Nucleus accumbens (tissue), 56 donors: ENCODE measurements at regions not wholly inside any gene's neighbourhood (a gene's known extent, or its start where the extent isn't known, plus 50 kb on each side); places are given as distances from the start of the nearest gene placed in this dataset.
A peak's percentile ranks its signal among the peaks of the same experiment; 100 is the strongest.
"Not testable (repeated sequence)": the region's sequence is repeated elsewhere in the genome, so short reads cannot be mapped to it uniquely, and the experiment has no call there.

Experiments used
- DNase-seq, 56 donors: peaks; one replicate each; lab custom pipeline; 2025; lab: John Stamatoyannopoulos, UW

DNA sequence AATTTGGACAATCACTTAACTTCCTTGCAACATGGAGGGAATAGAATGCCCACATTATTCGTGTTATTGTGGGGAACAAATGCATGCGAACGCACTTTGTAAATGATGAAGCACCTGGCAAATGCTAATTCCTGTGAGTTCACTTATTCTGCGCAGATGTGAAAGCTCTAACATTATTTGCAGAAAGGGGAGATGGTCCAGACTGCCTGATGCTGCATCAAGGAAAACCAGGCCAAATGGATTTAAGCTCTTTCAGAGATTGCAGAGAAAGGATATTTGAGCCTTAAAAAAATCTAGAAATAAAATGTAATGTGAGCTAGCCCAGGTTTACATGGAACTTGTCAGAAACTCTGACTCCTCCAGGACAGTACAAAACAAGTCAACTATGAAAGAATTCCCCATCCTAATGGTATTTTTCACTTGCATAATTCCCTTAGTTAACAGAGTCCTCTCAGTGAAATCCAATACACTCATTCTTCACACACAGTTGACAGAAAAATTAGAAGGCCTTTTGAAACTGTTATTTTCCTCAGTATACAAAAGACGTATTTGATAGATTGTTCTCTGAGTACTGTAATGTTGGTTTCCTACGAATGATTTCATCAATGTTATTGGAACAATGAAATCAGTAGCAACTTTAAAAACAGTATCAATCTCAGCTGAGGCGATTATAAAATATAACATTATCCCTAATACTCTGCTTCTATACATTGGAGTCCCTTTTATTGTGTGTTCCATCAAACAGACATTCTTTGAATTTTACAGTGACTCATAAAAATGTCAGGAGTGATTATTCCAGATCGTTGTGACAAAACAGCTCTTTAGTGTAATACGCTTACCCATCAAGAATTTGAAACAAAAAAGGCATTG, 136.3 kb upstream of the ANK3 start:
- DNase-seq: no peak

DNA sequence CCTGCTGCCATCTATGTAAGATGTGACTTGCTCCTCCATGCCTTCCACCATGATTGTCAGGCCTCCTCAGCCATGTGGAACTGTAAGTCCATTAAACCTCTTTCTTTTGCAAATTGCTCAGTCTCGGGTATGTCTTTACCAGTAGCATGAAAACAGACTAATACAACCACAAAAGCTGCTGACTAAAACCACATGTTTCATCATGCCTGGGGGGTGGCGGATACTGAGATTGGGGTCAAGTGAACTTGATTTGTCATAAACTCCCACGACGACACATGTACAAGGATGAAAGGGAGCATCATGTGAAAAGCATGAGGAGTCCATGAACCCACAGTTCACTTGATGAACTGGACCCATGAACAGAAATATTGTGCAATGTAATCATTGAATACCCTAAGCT, 134.9 kb upstream of the ANK3 start:
- no peak for DNase-seq

DNA sequence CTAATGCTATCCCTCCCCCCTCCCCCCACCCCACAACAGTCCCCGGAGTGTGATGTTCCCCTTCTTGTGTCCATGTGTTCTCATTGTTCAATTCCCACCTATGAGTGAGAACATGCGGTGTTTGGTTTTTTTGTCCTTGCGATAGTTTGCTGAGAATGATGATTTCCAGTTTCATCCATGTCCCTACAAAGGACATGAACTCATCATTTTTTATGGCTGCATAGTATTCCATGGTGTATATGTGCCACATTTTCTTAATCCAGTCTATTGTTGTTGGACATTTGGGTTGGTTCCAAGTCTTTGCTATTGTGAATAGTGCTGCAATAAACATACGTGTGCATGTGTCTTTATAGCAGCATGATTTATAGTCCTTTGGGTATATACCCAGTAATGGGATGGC, 133.7 kb upstream of the ANK3 start:
- not testable (repeated sequence) for DNase-seq

DNA sequence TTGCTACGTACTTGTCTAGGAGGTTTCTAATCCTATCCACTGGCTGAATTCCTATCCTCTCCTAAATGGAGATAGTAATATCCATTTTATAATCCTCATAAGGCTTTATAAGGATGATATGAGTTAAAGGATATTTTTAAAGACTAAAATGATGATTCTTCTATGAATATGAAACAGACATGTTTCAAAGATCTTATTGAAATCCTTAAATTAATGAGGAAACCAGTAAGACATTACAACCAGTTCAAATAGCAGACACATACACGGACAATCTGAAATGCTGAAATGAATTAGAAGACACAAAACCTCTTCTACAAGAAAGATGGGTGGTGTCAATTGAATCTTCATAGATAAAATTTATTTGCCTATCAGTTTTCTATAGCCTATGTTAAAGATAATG, 132.9 kb upstream of the ANK3 start:
- no peak for DNase-seq

DNA sequence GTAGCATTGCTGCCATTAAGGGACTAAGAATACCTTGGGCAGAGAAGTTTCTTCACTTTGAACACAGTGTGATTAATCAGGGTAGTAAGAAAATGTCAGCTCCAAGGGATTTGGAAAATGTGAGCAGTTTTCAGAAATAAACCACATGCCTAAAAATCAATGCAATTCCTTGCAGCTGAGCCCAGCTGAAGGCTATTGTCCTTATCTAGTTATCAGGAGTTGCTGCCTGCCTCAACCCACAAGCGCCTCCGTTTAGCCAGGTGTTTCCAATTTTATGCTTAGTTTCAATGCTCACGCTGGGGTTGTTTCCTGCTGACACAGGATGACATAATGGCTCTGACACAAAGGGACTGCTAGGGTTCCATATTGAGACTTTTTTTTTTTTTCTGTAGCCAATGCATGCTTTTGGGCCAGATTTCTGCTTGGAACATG, 132.3 kb upstream of the ANK3 start:
- DNase-seq: no peak

DNA sequence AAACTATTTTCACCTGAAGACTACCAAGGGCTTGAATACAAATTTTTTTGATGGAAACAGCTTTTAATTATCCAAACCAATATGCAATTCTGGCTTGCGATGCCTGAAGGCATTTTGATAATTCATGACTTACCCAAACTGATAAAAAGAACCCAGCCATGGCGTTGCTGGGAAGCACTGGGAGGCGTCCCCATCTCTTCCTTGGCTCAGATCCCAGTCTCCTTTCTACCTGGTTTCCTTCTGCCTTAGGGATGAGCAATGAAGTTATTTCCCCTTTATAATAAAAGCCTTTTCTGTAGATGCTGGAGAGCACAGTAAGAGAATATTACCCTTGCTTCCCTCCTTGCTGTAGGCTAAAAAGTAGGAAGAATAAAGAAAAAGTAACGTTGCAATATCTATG, 129.1 kb upstream of the ANK3 start:
- DNase-seq: no peak

DNA sequence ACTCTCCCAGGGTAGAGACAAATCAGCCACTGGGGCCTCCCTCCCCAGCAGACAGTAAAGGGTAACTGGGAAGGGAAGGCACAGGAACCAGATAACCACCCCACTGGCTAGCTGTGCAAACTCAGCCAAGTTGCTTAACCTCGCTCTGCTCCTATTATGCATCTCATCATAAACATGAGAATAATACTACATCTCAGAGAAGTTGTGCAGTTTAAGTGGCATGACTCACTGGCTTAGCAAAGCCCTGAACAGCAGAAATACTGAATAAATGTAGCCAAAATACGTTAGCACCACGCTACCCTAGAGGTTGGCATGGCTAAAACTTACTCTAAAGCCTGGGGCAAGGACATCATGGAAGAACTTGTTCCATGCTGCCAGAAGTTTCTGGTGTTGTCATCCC, 128.1 kb upstream of the ANK3 start:
- DNase-seq: no peak

DNA sequence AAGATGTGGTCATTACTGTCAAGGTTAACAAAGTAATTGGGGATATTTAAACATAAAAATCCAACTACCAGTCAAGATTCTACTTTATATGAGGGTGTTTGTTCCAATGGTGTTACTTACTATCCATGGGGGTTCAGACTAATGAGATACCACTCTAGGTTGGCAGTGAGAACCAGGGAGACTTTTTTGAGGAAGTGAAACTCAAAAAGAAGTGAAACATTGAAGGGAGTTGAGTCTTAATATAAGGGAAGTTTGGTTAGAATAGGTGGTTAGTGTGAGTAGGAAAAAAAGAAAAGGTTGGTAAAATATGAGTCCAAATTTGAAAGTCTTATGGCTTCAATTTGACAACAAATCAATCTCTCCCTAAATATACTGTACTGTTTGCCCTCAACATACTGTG, 123.6 kb upstream of the ANK3 start:
- DNase-seq: no peak

DNA sequence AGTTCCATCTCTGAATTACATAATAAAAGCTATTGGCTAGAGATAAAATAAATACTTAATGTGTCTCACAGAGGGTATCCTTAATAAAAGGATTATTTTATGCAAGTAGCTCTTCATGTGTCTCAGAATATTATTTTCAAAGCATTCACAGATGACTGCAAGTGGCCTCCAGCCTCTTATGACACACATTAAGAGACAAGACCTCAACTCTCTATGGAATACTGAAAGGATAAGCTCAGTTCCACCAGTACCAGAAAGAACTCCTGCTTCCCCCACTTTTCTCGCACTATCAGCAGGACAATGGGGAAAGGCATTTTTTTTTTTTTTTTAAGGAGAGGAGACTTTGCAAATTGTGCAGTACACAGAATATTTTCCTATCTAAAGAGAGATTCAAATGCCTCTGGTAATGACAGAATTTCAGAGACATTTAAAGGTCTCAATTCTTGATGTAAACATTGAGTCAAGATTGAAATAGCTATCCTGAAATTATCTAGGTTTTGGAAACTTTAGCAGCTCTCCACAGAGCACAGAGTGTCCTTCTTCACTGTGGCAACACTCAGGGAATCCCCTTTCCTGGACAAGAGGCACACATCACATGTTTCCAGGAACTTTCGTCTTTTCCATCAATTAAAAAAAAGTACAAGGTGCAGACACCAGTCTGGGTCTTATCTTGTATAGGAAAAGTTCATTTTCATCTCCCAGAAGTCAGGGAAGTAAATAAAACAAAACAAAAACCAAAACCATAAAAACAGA, 122.0 kb upstream of the ANK3 start:
- DNase-seq: no peak

DNA sequence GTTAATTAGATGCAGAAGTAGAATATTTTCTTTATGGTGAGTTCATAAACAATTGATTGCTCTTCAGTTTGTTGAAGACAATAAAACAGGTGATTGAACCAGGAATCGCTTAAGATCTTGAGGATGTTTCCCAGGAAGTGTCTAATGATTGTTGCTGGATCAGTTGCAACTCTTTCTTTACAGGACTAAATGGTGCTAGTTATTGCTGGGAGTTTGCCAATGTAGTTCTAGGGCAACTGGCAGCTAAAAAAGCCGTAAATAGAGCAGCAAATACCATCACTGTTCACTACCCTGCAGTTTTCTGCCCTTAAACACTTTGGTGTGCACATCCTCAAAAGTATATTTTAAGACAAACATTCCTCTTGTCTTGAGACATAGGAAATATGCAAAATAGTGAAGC, 119.2 kb upstream of the ANK3 start:
- no peak for DNase-seq

DNA sequence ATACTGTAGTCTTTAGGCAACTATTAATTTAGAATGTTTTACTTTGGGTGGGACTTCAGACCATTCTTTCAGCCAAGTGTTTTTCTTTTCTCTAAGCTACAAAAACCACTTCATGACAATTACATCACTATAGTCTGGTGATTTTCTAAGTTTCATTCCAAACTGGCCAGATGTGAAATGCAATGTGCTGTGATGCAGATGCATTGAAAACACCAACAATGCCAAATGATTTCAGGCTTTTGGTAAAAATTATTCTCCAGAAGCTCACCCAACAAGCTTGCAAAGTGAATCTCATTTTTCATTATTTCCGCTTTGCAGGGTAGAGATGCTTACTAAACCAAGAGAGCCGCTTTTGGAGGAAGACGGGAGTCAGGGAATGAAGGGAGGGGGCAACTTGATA, 118.4 kb upstream of the ANK3 start:
- DNase-seq: peak in 2 of 56 donors; percentile 25 to 29

DNA sequence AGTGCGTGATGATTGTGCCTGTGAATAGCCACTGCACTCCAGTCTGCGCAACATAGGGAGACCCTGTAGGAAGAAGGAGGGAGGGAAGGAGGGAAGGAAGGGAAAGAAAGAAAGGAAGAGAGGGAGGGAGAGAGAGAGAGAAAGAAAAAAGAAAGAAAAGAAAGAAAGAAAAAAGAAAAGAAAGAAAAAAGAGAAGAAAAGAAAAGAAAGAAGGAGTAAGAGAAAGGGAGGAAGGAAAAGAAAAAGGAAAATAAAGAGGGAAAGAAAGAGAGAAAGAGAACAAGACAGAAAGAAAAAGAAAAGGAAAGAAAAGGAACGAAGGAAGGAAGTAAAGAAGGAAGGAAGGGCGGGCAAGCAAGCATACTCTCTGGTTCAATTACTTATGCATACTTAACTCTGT, 112.9 kb upstream of the ANK3 start:
- DNase-seq: no peak

DNA sequence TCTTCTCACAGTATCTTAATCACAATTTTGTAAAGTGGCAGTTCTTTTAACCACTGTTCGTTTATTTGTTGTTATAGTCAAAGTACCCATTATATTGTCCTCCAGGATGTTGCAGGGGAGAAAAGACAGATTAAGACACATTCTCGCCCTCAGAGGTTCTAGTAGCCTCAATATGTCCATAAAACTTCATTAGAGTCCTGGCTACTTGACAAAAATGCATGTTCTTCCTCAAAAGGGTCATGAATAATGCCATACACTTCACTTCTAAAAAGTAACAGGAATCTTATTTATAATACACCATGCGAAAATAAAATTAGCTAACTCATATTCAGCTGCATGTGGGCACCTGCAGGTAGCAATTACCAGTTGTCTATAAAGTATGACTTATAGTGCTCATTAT, 109.3 kb upstream of the ANK3 start:
- no peak for DNase-seq

DNA sequence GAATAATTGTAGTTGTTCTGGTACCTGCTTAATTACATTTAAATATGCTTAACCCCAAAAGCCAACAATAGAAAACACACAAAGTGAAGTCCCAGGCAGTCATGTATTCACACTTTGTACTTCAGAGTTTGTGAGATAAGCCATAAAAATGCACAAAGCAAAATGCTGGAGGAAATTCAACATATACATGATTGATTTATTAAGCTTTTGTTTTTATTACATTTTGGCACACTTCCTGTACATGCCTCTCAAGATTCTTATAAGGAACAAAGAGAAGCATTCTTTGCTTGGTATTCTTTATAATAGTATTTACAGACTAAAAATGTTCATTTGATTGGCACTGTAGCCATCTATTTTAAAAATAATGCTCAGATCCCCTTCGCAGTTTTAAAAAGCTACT, 107.7 kb upstream of the ANK3 start:
- no peak for DNase-seq

DNA sequence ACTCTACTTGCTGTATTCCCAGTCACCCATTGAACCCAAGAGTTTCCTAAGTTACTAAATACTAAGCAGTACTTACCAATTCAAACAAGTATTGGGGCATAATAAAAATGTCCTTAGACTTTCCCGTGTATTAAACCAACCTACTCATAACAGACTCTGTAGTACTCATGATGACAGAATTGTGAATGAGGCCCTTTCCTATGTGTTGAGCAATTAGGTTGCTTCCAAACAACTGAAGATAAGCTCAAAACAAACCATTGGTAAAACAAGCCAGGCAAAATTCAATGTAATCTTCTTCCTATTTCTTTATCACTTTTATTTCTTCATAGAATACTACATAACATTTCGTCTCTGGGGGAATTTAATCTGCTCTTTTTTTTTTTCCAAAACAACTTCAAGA, 106.5 kb upstream of the ANK3 start:
- DNase-seq: no peak

DNA sequence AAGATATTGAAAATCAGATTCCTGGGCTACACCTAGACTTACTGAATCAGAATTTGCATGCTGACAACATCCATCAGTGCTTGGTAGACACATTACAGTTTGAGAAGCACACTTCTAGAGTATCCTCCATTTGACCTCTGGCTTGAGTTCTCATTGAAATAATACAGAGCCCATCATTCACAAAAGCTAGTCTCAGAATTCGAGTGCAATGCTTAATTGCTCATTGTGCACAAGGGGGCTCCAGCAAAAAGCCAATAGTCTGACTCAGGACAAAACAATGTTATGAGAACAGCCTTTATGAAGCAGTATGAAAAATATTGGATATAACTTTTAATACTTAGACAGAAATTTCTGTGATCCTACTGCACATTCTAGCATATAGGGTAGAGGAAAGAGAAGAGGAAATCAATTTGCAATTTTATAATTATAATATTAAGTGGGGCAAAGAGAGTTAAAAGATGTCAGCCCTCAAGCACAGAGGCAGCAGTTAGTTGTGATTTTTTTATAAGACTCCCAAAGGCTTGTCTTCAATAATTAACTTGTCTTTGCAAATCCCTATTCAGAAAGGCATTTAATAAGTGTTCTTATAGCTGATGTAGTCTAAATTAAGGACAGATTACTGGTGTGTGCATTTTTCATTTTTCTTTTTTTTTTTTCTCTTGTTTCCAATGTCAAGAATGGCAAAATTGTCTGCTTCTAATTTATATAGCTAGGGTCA, 105.8 kb upstream of the ANK3 start:
- peak in 5 of 56 donors; percentile 1 to 19 (median 16) for DNase-seq

DNA sequence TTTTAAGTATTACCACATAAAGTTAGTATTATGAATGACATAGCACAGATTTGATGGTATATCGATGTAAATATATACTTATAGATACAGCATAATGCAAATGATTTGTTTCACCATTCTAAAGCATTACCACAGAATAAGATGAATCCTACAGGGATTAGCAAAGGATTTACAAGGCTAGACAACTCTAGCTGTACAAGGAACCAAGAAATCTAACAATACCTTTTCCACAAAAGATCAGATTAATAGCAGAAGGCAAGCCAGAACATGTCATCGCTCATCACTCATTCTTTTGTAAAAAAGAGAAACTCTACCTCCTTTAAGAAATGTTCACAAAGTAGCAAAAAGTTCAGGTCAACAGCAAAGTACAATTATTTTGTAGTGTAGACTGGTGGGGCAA, 105.1 kb upstream of the ANK3 start:
- DNase-seq: no peak

DNA sequence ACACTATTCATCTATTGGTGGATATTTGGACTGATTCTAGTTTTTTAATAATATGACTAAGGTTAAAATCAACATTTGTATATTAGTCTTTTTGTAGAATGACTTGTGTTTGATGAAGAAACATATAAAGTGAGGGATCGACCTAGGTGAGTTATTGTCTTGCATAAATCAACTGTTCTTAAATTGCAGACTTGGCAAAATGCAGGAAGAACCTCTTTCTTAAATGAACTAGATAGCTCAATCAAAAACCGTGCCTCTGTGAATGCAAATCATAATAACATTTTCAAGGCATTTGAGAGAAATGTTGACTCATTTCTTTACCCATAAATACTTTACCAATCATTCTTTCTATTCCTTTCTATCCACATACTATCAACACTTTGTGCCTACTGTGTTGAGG, 101.5 kb upstream of the ANK3 start:
- DNase-seq: no peak

DNA sequence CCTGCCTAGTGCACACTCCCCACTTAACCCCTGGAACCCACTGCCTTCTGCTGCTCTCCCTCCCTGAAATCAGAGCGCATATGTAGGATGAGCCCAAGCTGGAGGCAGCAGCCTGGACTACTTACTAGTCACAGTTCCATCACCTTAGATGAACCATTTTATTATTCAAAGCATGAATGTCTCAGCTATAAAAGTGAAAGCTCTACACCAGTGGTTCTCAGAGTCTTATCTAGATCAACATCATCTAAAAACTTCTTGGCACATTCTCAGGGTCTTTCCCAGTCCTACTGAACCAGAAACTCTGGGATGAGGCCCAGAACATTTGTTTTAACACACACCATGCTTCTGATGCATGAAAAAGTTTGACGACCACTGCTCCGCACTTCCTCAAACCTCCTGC, 100.3 kb upstream of the ANK3 start:
- no peak for DNase-seq

DNA sequence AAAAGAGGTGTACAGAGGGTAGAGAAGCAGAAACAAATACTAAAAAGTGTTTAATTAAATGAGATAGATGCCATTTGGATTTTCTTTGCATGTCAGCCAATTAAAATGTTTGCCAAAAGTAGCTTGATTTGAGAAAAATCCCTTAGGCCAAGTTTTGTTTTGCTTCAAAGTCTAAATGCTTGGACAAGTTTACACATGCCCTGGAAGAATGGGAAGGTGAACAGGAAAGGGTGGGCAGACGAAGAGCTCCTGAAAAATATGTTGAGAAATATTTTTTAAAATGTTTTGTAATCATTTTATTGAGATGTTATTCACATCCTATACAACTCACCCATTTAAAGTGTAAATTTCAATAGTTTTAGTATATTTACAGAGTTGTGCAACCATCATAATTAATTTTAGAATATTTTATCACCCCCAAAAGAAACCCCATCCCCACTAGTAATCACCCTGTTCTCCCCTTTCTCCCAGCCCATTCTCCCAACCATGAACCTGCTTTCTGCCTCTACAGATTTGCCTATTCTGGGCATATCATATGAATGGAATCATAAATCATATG, 98.5 kb upstream of the ANK3 start:
- DNase-seq: no peak

DNA sequence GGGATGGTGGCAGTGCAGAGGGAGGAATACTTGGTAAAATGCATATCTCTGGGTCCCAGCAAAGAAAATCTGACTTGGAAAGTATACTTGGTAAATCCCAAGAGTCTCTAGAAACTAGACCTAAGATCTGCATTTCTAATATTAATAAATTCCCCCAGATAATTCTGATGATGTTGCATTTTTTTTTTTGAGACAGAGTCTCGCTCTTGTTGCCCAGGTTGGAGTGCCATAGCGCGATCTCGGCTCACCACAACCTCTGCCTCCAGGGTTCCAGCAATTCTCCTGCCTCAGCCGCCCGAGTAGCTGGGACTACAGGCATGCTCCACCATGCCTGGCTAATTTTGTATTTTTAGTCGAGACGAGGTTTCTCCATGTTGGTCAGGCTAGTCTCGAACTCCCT, 97.9 kb upstream of the ANK3 start:
- no peak for DNase-seq
